IMR-90 (cell line): ENCODE measurements at regions not wholly inside any gene's neighbourhood (a gene's known extent, or its start where the extent isn't known, plus 50 kb on each side); places are given as distances from the start of the nearest gene placed in this dataset.
A peak's percentile ranks its signal among the peaks of the same experiment; 100 is the strongest.

Experiments used
- ATAC-seq: fragments of 200-7000 bp; cut with Tn5 transposase; 2 replicates; pipeline ENCODE4 v1.9.1; 2020; ENCODE audit warnings: low read depth, mild to moderate bottlenecking, moderate library complexity
- BruUV-seq: library from RNA; stranded (reverse); fragments of 400-500 nt; replicated peaks from 2 replicates; lab custom pipeline; 2021; lab: Mats Ljungman, UMichigan
- CTCF ChIA-PET: fragments of 300-600 bp; formaldehyde crosslinking; extraction: SDS; loops from one replicate; lab custom pipeline; 2021; ENCODE audit warnings: antibody characterized with exemption; lab: Yijun Ruan, JAX
- POLR2A ChIA-PET: fragments of 300-600 bp; sonication (Branson Sonifier 250); formaldehyde crosslinking; loops from one replicate; lab custom pipeline; 2022; ENCODE audit warnings: antibody characterized with exemption; ENCODE audit not compliant: unreplicated experiment; lab: Charles Lee
- DNase-seq: peaks from one replicate; pipeline ENCODE4 v3.0.0; 2013
- H2AFZ ChIP-seq: replicated peaks from 2 replicates; pipeline ENCODE3; 2013; ENCODE audit warnings: low read length, mild to moderate bottlenecking; ENCODE audit not compliant: poor library complexity
- H2AK5ac ChIP-seq: 2 replicates; pipeline ENCODE4 v1.6.1; 2013; ENCODE audit warnings: low read depth, low read length, inconsistent platforms
- H2AK9ac ChIP-seq: replicated peaks from 2 replicates; pipeline ENCODE3; 2013; ENCODE audit warnings: mild to moderate bottlenecking, low read depth, low read length, moderate library complexity; ENCODE audit not compliant: poor library complexity
- H2BK120ac ChIP-seq: 2 replicates; pipeline ENCODE4 v1.6.1; 2013; ENCODE audit warnings: low read depth, low read length, inconsistent platforms
- H2BK15ac ChIP-seq: 3 replicates; pipeline ENCODE4 v1.6.1; 2013; ENCODE audit warnings: low read depth, low read length, inconsistent platforms
- H2BK20ac ChIP-seq: 2 replicates; pipeline ENCODE4 v1.6.1; 2013; ENCODE audit warnings: low read depth, mild to moderate bottlenecking, inconsistent platforms, low read length, moderate library complexity
- H2BK5ac ChIP-seq: 2 replicates; pipeline ENCODE4 v1.6.1; 2013; ENCODE audit warnings: mild to moderate bottlenecking, low read depth, low read length, inconsistent platforms; ENCODE audit not compliant: poor library complexity, severe bottlenecking
- H3K14ac ChIP-seq: replicated peaks from 2 replicates; pipeline ENCODE4 v1.6.1; 2013; ENCODE audit warnings: low read depth, low read length, inconsistent platforms
- H3K18ac ChIP-seq: 2 replicates; pipeline ENCODE4 v1.6.1; 2013; ENCODE audit warnings: low read depth, low read length, control low read depth
- H3K23ac ChIP-seq: 2 replicates; pipeline ENCODE4 v1.6.1; 2013; ENCODE audit warnings: low read depth, low read length, inconsistent platforms
- H3K27ac ChIP-seq: 2 replicates; pipeline ENCODE4 v1.5.1; 2013; ENCODE audit warnings: mild to moderate bottlenecking, control low read depth, low read length; ENCODE audit not compliant: insufficient read depth
- H3K27me3 ChIP-seq: 2 replicates; pipeline ENCODE4 v1.6.1; 2013; ENCODE audit warnings: low read length; ENCODE audit not compliant: control insufficient read depth, insufficient read depth
- H3K36me3 ChIP-seq: 2 replicates; pipeline ENCODE4 v1.6.1; 2013; ENCODE audit warnings: low read length, mixed read lengths; ENCODE audit not compliant: control insufficient read depth, insufficient read depth
- H3K4ac ChIP-seq: 2 replicates; pipeline ENCODE4 v1.6.1; 2013; ENCODE audit warnings: low read depth, low read length, inconsistent platforms
- H3K4me1 ChIP-seq: 2 replicates; pipeline ENCODE4 v1.6.1; 2013; ENCODE audit warnings: low read length, mixed read lengths; ENCODE audit not compliant: control insufficient read depth, insufficient read depth
- H3K4me2 ChIP-seq: 2 replicates; pipeline ENCODE4 v1.6.1; 2013; ENCODE audit warnings: low read depth, mild to moderate bottlenecking, control low read depth, low read length, moderate library complexity
- H3K4me3 ChIP-seq: 2 replicates; pipeline ENCODE4 v1.5.1; 2013; ENCODE audit warnings: low read depth, mild to moderate bottlenecking, control low read depth, low read length, moderate library complexity; ENCODE audit not compliant: insufficient read depth
- H3K56ac ChIP-seq: 2 replicates; pipeline ENCODE4 v1.6.1; 2013; ENCODE audit warnings: low read length, inconsistent platforms; ENCODE audit not compliant: insufficient read depth; ENCODE audit errors: extremely low read depth
- H3K79me1 ChIP-seq, 2 experiments: 2 replicates each; pipeline ENCODE4 v1.6.1; 2013; ENCODE audit warnings: low read length in 2 of 2, inconsistent platforms in 1 of 2, low read depth in 1 of 2
- H3K9ac ChIP-seq: 2 replicates; pipeline ENCODE4 v1.6.1; 2013; ENCODE audit warnings: low read depth, low read length, control low read depth
- H3K9me1 ChIP-seq: 2 replicates; pipeline ENCODE4 v1.6.1; 2013; ENCODE audit warnings: low read length, inconsistent platforms; ENCODE audit not compliant: insufficient read depth
- H3K9me3 ChIP-seq: 2 replicates; pipeline ENCODE4 v1.6.1; 2013; ENCODE audit warnings: low read length; ENCODE audit not compliant: control insufficient read depth, insufficient read depth
- H4K20me1 ChIP-seq: 2 replicates; pipeline ENCODE4 v1.6.1; 2013; ENCODE audit warnings: low read length, inconsistent platforms; ENCODE audit not compliant: insufficient read depth
- H4K5ac ChIP-seq: 2 replicates; pipeline ENCODE4 v1.6.1; 2013; ENCODE audit warnings: mild to moderate bottlenecking, low read depth, low read length, control low read depth
- H4K8ac ChIP-seq, 2 experiments: 2 replicates each; pipeline ENCODE4 v1.6.1; 2013; ENCODE audit warnings: low read depth in 2 of 2, low read length in 2 of 2, control low read depth in 1 of 2, inconsistent platforms in 1 of 2
- H4K91ac ChIP-seq: 2 replicates; pipeline ENCODE4 v1.6.1; 2013; ENCODE audit warnings: low read depth, low read length, inconsistent platforms; ENCODE audit not compliant: insufficient read depth
- BHLHE40 ChIP-seq: fragments of 150-350 bp; IDR thresholded peaks from 2 replicates; pipeline ENCODE4 v1.6.1; 2016; ENCODE audit warnings: mild to moderate bottlenecking, low read depth, low read length
- CEBPB ChIP-seq: IDR thresholded peaks from 2 replicates; pipeline ENCODE4 v1.6.1; 2012; ENCODE audit warnings: low read depth, low read length, improper control_type of control experiment
- FOS ChIP-seq: fragments of 150-350 bp; IDR thresholded peaks from 2 replicates; pipeline ENCODE4 v1.6.1; 2016; ENCODE audit warnings: low read depth, low read length
- MAFK ChIP-seq: IDR thresholded peaks from 2 replicates; pipeline ENCODE4 v1.6.1; 2012; ENCODE audit warnings: low read depth, low read length, improper control_type of control experiment
- MAZ ChIP-seq: IDR thresholded peaks from 2 replicates; pipeline ENCODE4 v1.6.1; 2012; ENCODE audit warnings: low read depth, mild to moderate bottlenecking, low read length, improper control_type of control experiment, moderate library complexity, borderline replicate concordance
- MXI1 ChIP-seq: IDR thresholded peaks from 2 replicates; pipeline ENCODE4 v1.6.1; 2012; ENCODE audit warnings: low read depth, mild to moderate bottlenecking, low read length, moderate library complexity, borderline replicate concordance
- NFE2L2 ChIP-seq: fragments of 150-350 bp; IDR thresholded peaks from 2 replicates; pipeline ENCODE4 v1.6.1; 2016; ENCODE audit warnings: low read depth, mild to moderate bottlenecking, low read length
- POLR2A ChIP-seq: IDR thresholded peaks from 2 replicates; pipeline ENCODE4 v1.6.1; 2012; ENCODE audit warnings: mild to moderate bottlenecking, low read depth, low read length
- RAD21 ChIP-seq: IDR thresholded peaks from 2 replicates; pipeline ENCODE4 v1.6.1; 2012; ENCODE audit warnings: low read length, improper control_type of control experiment
- RCOR1 ChIP-seq: IDR thresholded peaks from 2 replicates; pipeline ENCODE4 v1.6.1; 2012; ENCODE audit warnings: mild to moderate bottlenecking, low read length, improper control_type of control experiment; ENCODE audit not compliant: insufficient replicate concordance
- RFX5 ChIP-seq: IDR thresholded peaks from 2 replicates; pipeline ENCODE4 v1.8.0; 2012; ENCODE audit warnings: low read depth, mild to moderate bottlenecking, low read length, moderate library complexity
- WGBS, 2 experiments: methylation state at CpG; one replicate each; pipeline versions ENCODE4 v1.1.5 to v1.1.7; 2013; ENCODE audit warnings: missing lambda C conversion rate in 2 of 2; ENCODE audit not compliant: insufficient read length in 1 of 2; ENCODE audit errors: extremely low coverage in 2 of 2; 5-methylcytosine and 5-hydroxymethylcytosine counted together
- dilution Hi-C: fragments of 300-500 bp; cut with HindIII; formaldehyde crosslinking; loops from one replicate; pipeline ENCODE4 v1.14.3; 2018; ENCODE audit warnings: low sequenced_read_pairs; ENCODE audit not compliant: unreplicated experiment
- in situ Hi-C: fragments of 300-500 bp; cut with MboI; formaldehyde crosslinking; loops from 3 replicates; pipeline ENCODE4 v1.14.3; 2019; ENCODE audit warnings: low sequenced_read_pairs, inconsistent platforms, mixed read lengths
- intact Hi-C: fragments of 100-400 bp; cut with micrococcal nuclease; formaldehyde crosslinking; loops from 2 replicates; pipeline ENCODE4 v1.10.0; 2022

GRCh38 chr5:33072296-33072695, 361.2 kb downstream of the NPR3 start:
- H3K14ac ChIP-seq, result no peak overlapping the region
- no peak overlapping the region for H2AK9ac ChIP-seq
- H3K9me1 ChIP-seq, result peaks cover 9% of the 10 kb centered on the region; the same call in 1 of the 2 replicates
- no peak overlapping the region for H2AFZ ChIP-seq
- in situ Hi-C loops (no loop called here), intact Hi-C loops (loop anchor here (5.0 kb wide), 1 partner anchor 360 kb away; the partner anchor contains the start of gene NPR3), dilution Hi-C loops (no loop called here)
- WGBS, 2 experiments, result no CpG with 5 or more reads among the region's 4 CpGs
- no peak overlapping the region; a peak in 1 of 4 replicates for H4K8ac ChIP-seq
- H2BK5ac ChIP-seq, result peak overlapping the region; percentile 94
- no peak overlapping the region for H2AK5ac ChIP-seq
- no peak overlapping the region for H3K9ac ChIP-seq
- peak overlapping the region; percentile 98 for H3K18ac ChIP-seq
- no peak overlapping the region for H3K23ac ChIP-seq
- CTCF ChIA-PET, result no interaction called here
- H4K20me1 ChIP-seq, result no peaks in the 10 kb centered on the region
- H3K4me2 ChIP-seq, result no peak overlapping the region
- peak overlapping the region; percentile 89 for H2BK120ac ChIP-seq
- H3K79me1 ChIP-seq, result no peaks in the 10 kb centered on the region
- H2BK20ac ChIP-seq, result peak overlapping the region; percentile 89; the same call in 1 of the 2 replicates
- POLR2A ChIA-PET, result no interaction called here
- no TSS peak for BruUV-seq
- H3K56ac ChIP-seq, result no peak overlapping the region
- DNase-seq (no peak), ATAC-seq (no peak)
- no peaks in the 10 kb centered on the region; the same call in 1 of the 2 replicates for H3K9me3 ChIP-seq
- H3K4ac ChIP-seq, result peak overlapping the region; percentile 64; the same call in 1 of the 2 replicates
- H4K91ac ChIP-seq, result peak overlapping the region; percentile 82
- TF ChIP-seq MAFK (no peak), RFX5 (no peak), NFE2L2 (no peak), CEBPB (no peak), POLR2A (no peak), FOS (no peak), MXI1 (no peak), RAD21 (no peak), BHLHE40 (no peak), RCOR1 (no peak), MAZ (no peak)
- H3K27ac ChIP-seq, result peak overlapping the region; percentile 92; the same call in 1 of the 2 replicates
- peaks cover 17% of the 10 kb centered on the region for H3K4me1 ChIP-seq
- peak overlapping the region; percentile 34; the same call in 1 of the 3 replicates for H2BK15ac ChIP-seq
- no peak overlapping the region for H3K4me3 ChIP-seq
- no peak overlapping the region for H4K5ac ChIP-seq
- H3K27me3 ChIP-seq, result no peaks in the 10 kb centered on the region
- H3K36me3 ChIP-seq, result no peaks in the 10 kb centered on the region
